ENCODE measurements at regions not wholly inside any gene's neighbourhood (a gene's known extent, or its start where the extent isn't known, plus 50 kb on each side); places are given as distances from the start of the nearest gene placed in this dataset.

- 0% methylated on average over 2 of the region's 2 CpGs for WGBS (ENCODE audit: insufficient coverage, low coverage, missing lambda C conversion rate)
- no peak overlapping the region for H2AFZ ChIP-seq (ENCODE audit: low read depth, low read length)
- intact Hi-C loops (cut with micrococcal nuclease): no loop called here
- H4K20me1 ChIP-seq (replicated peaks; ENCODE audit: control insufficient read depth, insufficient read depth, low read length): no peaks in the 10 kb centered on the region
- DNase-seq (ENCODE audit: extremely low read depth in 1 of 4, low spot score in 3 of 4) (no peak), FAIRE-seq (no peak), ATAC-seq (no peak)
- no peak overlapping the region for H3K4me3 ChIP-seq
- no TSS peak for BruUV-seq (replicated peaks)
- no peaks in the 10 kb centered on the region for H3K9me1 ChIP-seq (ENCODE audit: control insufficient read depth, insufficient read depth, low read length)
- H3K36me3 ChIP-seq (ENCODE audit: control insufficient read depth, insufficient read depth, low read length): no peaks in the 10 kb centered on the region
- POLR2A ChIA-PET: no interaction called here
- H3K9me3 ChIP-seq (replicated peaks; ENCODE audit: control insufficient read depth, insufficient read depth, low read depth, low read length): no peaks in the 10 kb centered on the region
- no peaks in the 10 kb centered on the region for H3K4me1 ChIP-seq (replicated peaks in 1 of 2; ENCODE audit: control insufficient read depth in 2 of 2, insufficient read depth in 2 of 2, low read length in 2 of 2)
- H3K9ac ChIP-seq (ENCODE audit: insufficient read depth in 1 of 2, low read depth in 2 of 2, low read length in 2 of 2): no peak overlapping the region
- no peak overlapping the region for H3K4me2 ChIP-seq (ENCODE audit: insufficient read depth, low read length)
- H3K79me2 ChIP-seq (ENCODE audit: control insufficient read depth, insufficient read depth, low read length): no peaks in the 10 kb centered on the region
- CTCF ChIA-PET (ENCODE audit: low intra/inter-chr PET ratio): no interaction called here
- no peak overlapping the region for H3K27ac ChIP-seq (ENCODE audit: extremely low read depth, low read depth, low read length)
- H3K27me3 ChIP-seq (ENCODE audit: control insufficient read depth in 2 of 2, insufficient read depth in 2 of 2, low read length in 2 of 2): no peaks in the 10 kb centered on the region
- TF ChIP-seq CREBBP (IDR thresholded peaks at IDR 0.05; ENCODE audit: low read depth, low read length) (no peak), NKRF (IDR thresholded peaks at IDR 0.05; ENCODE audit: borderline replicate concordance) (no peak), POLR2AphosphoS5 (IDR thresholded peaks at IDR 0.05; ENCODE audit: control insufficient read depth, insufficient read depth, low read depth, low read length) (no peak), SREBF1 (IDR thresholded peaks at IDR 0.05; ENCODE audit: borderline replicate concordance, low read depth, low read length) (no peak), RAD21 (CRISPR knock-in tag; conservative IDR thresholded peaks at IDR 0.05 in 1 of 2, IDR thresholded peaks at IDR 0.05 in 1 of 2) (no peak), XRCC4 (IDR thresholded peaks at IDR 0.05; ENCODE audit: extremely low read depth, insufficient read depth, insufficient read length) (no peak), CCNT2 (IDR thresholded peaks at IDR 0.05; ENCODE audit: borderline replicate concordance, extremely low read depth, insufficient read length, low read depth, low read length) (no peak), ZNF431 (CRISPR knock-in tag; IDR thresholded peaks at IDR 0.05) (no peak), ZBTB1 (CRISPR knock-in tag; IDR thresholded peaks at IDR 0.05; ENCODE audit: borderline replicate concordance, low read depth) (no peak), ZNF449 (CRISPR knock-in tag; IDR thresholded peaks at IDR 0.05) (no peak), NEUROD1 (IDR thresholded peaks at IDR 0.05; ENCODE audit: borderline replicate concordance, low read depth, low read length, partially characterized antibody) (no peak)
- TF ChIP-seq, protein P1, sequence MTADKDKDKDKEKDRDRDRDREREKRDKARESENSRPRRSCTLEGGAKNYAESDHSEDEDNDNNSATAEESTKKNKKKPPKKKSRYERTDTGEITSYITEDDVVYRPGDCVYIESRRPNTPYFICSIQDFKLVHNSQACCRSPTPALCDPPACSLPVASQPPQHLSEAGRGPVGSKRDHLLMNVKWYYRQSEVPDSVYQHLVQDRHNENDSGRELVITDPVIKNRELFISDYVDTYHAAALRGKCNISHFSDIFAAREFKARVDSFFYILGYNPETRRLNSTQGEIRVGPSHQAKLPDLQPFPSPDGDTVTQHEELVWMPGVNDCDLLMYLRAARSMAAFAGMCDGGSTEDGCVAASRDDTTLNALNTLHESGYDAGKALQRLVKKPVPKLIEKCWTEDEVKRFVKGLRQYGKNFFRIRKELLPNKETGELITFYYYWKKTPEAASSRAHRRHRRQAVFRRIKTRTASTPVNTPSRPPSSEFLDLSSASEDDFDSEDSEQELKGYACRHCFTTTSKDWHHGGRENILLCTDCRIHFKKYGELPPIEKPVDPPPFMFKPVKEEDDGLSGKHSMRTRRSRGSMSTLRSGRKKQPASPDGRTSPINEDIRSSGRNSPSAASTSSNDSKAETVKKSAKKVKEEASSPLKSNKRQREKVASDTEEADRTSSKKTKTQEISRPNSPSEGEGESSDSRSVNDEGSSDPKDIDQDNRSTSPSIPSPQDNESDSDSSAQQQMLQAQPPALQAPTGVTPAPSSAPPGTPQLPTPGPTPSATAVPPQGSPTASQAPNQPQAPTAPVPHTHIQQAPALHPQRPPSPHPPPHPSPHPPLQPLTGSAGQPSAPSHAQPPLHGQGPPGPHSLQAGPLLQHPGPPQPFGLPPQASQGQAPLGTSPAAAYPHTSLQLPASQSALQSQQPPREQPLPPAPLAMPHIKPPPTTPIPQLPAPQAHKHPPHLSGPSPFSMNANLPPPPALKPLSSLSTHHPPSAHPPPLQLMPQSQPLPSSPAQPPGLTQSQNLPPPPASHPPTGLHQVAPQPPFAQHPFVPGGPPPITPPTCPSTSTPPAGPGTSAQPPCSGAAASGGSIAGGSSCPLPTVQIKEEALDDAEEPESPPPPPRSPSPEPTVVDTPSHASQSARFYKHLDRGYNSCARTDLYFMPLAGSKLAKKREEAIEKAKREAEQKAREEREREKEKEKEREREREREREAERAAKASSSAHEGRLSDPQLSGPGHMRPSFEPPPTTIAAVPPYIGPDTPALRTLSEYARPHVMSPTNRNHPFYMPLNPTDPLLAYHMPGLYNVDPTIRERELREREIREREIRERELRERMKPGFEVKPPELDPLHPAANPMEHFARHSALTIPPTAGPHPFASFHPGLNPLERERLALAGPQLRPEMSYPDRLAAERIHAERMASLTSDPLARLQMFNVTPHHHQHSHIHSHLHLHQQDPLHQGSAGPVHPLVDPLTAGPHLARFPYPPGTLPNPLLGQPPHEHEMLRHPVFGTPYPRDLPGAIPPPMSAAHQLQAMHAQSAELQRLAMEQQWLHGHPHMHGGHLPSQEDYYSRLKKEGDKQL (CRISPR knock-in tag; IDR thresholded peaks at IDR 0.05; ENCODE audit: borderline replicate concordance): no peak
- in situ Hi-C loops (cut with MboI): no loop called here
Measured at GRCh38 chrX:81925812-81926211, 723.9 kb downstream of the SH3BGRL start.

Data from K562 (cell line).